ENCODE measurements at regions not wholly inside any gene's neighbourhood (a gene's known extent, or its start where the extent isn't known, plus 50 kb on each side); places are given as distances from the start of the nearest gene placed in this dataset.

GRCh38 chr16:9417898-9418297 is 326.5 kb downstream of the HAPSTR1 start:
- no peaks in the 10 kb centered on the region for H4K20me1 ChIP-seq (ENCODE audit: insufficient read depth)
- H3K4me1 ChIP-seq (ENCODE audit: insufficient read depth): no peaks in the 10 kb centered on the region
- no peak overlapping the region for H3K4me3 ChIP-seq
- 39 to 51% methylated on average over 2 of the region's 2 CpGs for WGBS, 2 experiments (ENCODE audit: low coverage in 1 of 2, low lambda C conversion rate in 2 of 2, missing lambda C conversion rate in 2 of 2)
- H3K27ac ChIP-seq: no peak overlapping the region
- no peaks in the 10 kb centered on the region for H3F3A ChIP-seq (ENCODE audit: insufficient read depth)
- in situ Hi-C loops (cut with MboI): no loop called here
- H3K4me2 ChIP-seq (ENCODE audit: unreplicated experiment): no peak overlapping the region
- H3K9me3 ChIP-seq (ENCODE audit: low read depth): no peaks in the 10 kb centered on the region
- no peaks in the 10 kb centered on the region for H3K9me2 ChIP-seq (ENCODE audit: insufficient read depth)
- TF ChIP-seq EZH2phosphoT487 (IDR thresholded peaks at IDR 0.05; ENCODE audit: insufficient read depth, low read depth): no peak
- no peak for TF ChIP-seq EZH2 (IDR thresholded peaks at IDR 0.05; ENCODE audit: insufficient read depth, poor library complexity, severe bottlenecking)
- H3K9ac ChIP-seq: no peak overlapping the region
- no peak for DNase-seq
- no peak overlapping the region for H2AFZ ChIP-seq
- H3K27me3 ChIP-seq (replicated peaks; ENCODE audit: insufficient read depth): no peaks in the 10 kb centered on the region
- H3K79me2 ChIP-seq (ENCODE audit: insufficient read depth): no peaks in the 10 kb centered on the region
- no peaks in the 10 kb centered on the region for H3K36me3 ChIP-seq (ENCODE audit: low read depth)

- Histone ChIP-seq H3K36me3 (ENCODE audit: low read depth) (no peaks in the 10 kb centered on the region), H3K27ac (no peak overlapping the region), H3K4me3 (no peak overlapping the region), H3K9ac (no peak overlapping the region), H3K4me2 (ENCODE audit: unreplicated experiment) (no peak overlapping the region), H3F3A (ENCODE audit: insufficient read depth) (no peaks in the 10 kb centered on the region), H3K9me2 (ENCODE audit: insufficient read depth) (no peaks in the 10 kb centered on the region), H4K20me1 (ENCODE audit: insufficient read depth) (no peaks in the 10 kb centered on the region), H3K79me2 (ENCODE audit: insufficient read depth) (no peaks in the 10 kb centered on the region), H2AFZ (no peak overlapping the region), H3K4me1 (ENCODE audit: insufficient read depth) (no peaks in the 10 kb centered on the region), H3K27me3 (replicated peaks; ENCODE audit: insufficient read depth) (no peaks in the 10 kb centered on the region), H3K9me3 (ENCODE audit: low read depth) (no peaks in the 10 kb centered on the region)
- WGBS, 2 experiments (ENCODE audit: low coverage in 1 of 2, low lambda C conversion rate in 2 of 2, missing lambda C conversion rate in 2 of 2): 28 to 32% methylated on average over 3 of the region's 3 CpGs
- DNase-seq: no peak
- TF ChIP-seq EZH2 (IDR thresholded peaks at IDR 0.05; ENCODE audit: insufficient read depth, poor library complexity, severe bottlenecking) (no peak), EZH2phosphoT487 (IDR thresholded peaks at IDR 0.05; ENCODE audit: insufficient read depth, low read depth) (no peak)
- in situ Hi-C loops (cut with MboI): no loop called here
These were observed 327.7 kb downstream of the HAPSTR1 start for GRCh38 chr16:9419161-9419560.

GRCh38 chr16:9422762-9423513 is 331.5 kb downstream of the HAPSTR1 start:
- H4K20me1 ChIP-seq (ENCODE audit: insufficient read depth): no peaks in the 10 kb centered on the region
- no peak overlapping the region for H3K27ac ChIP-seq
- H3K4me1 ChIP-seq (ENCODE audit: insufficient read depth): no peaks in the 10 kb centered on the region
- H3K4me3 ChIP-seq: no peak overlapping the region
- in situ Hi-C loops (cut with MboI): no loop called here
- no peak for TF ChIP-seq EZH2phosphoT487 (IDR thresholded peaks at IDR 0.05; ENCODE audit: insufficient read depth, low read depth)
- TF ChIP-seq EZH2 (IDR thresholded peaks at IDR 0.05; ENCODE audit: insufficient read depth, poor library complexity, severe bottlenecking): no peak
- no peak overlapping the region for H2AFZ ChIP-seq
- no peaks in the 10 kb centered on the region for H3K9me2 ChIP-seq (ENCODE audit: insufficient read depth)
- H3K9me3 ChIP-seq (ENCODE audit: low read depth): no peaks in the 10 kb centered on the region
- no peaks in the 10 kb centered on the region for H3F3A ChIP-seq (ENCODE audit: insufficient read depth)
- no peak overlapping the region for H3K9ac ChIP-seq
- WGBS, 2 experiments (ENCODE audit: low coverage in 1 of 2, low lambda C conversion rate in 2 of 2, missing lambda C conversion rate in 2 of 2): 16 to 24% methylated on average over 7 of the region's 7 CpGs
- H3K79me2 ChIP-seq (ENCODE audit: insufficient read depth): no peaks in the 10 kb centered on the region
- H3K27me3 ChIP-seq (replicated peaks; ENCODE audit: insufficient read depth): no peaks in the 10 kb centered on the region
- H3K4me2 ChIP-seq (ENCODE audit: unreplicated experiment): no peak overlapping the region
- no peak for DNase-seq
- no peaks in the 10 kb centered on the region for H3K36me3 ChIP-seq (ENCODE audit: low read depth)

- in situ Hi-C loops (cut with MboI): no loop called here
- Histone ChIP-seq H3K9me3 (ENCODE audit: low read depth) (no peaks in the 10 kb centered on the region), H3K4me2 (ENCODE audit: unreplicated experiment) (no peak overlapping the region), H3K4me1 (ENCODE audit: insufficient read depth) (no peaks in the 10 kb centered on the region), H3F3A (ENCODE audit: insufficient read depth) (no peaks in the 10 kb centered on the region), H3K4me3 (no peak overlapping the region), H4K20me1 (ENCODE audit: insufficient read depth) (no peaks in the 10 kb centered on the region), H3K27me3 (replicated peaks; ENCODE audit: insufficient read depth) (no peaks in the 10 kb centered on the region), H2AFZ (no peak overlapping the region), H3K9ac (no peak overlapping the region), H3K27ac (no peak overlapping the region), H3K9me2 (ENCODE audit: insufficient read depth) (no peaks in the 10 kb centered on the region), H3K79me2 (ENCODE audit: insufficient read depth) (no peaks in the 10 kb centered on the region), H3K36me3 (ENCODE audit: low read depth) (no peaks in the 10 kb centered on the region)
- TF ChIP-seq EZH2phosphoT487 (IDR thresholded peaks at IDR 0.05; ENCODE audit: insufficient read depth, low read depth) (no peak), EZH2 (IDR thresholded peaks at IDR 0.05; ENCODE audit: insufficient read depth, poor library complexity, severe bottlenecking) (no peak)
- 2 to 6% methylated on average over 3 of the region's 3 CpGs for WGBS, 2 experiments (ENCODE audit: low coverage in 1 of 2, low lambda C conversion rate in 2 of 2, missing lambda C conversion rate in 2 of 2)
- DNase-seq: no peak
These were observed 333.8 kb downstream of the HAPSTR1 start for GRCh38 chr16:9425236-9425635.
